ENCODE measurements at regions not wholly inside any gene's neighbourhood (a gene's known extent, or its start where the extent isn't known, plus 50 kb on each side); places are given as distances from the start of the nearest gene placed in this dataset.

DNA sequence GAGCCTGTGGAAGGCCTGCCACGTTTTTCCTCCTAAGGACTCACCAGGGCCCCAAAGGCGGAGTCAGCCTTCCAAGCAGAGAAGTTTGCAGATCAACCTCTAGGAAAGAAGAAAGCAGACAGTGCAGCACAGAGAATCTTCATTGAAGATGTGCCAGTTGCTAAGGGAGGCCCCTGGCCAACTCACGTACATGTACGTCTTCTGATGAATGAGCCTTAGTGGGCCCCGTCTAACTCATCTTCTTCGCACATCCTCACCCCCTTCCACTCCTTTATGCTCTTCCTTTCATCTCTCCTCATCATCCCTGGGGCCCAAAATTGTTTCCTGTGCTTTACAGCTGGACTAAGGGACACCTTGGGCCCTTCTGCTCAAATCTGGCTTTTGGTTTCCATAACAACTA is 703.0 kb upstream of the TBX3 start:
- DNase-seq = peak in 1 of 3 donors; percentile 33

DNA sequence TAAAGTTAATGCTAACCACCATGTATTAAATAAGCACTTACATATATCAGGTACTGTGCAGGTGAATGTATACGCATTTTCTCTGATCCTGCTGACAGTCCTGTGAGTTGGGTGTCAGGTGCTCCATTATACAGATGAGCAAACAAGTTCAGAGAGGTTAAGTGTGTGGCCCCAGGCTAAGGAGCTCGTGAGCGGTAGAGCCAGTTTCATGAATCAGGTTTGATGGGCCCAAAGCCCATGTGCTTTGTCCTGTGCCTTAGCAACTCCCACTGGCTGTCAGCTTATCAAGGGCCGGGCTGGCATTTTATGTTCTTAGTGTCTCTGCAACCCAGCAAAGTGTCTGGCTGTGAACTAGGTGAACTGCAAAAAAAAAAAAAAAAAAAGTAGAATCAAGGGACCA is 701.2 kb upstream of the TBX3 start:
- no peak for DNase-seq
- H3K9ac ChIP-seq (ENCODE audit: insufficient read depth in 1 of 2, low read length in 2 of 2) = no peak overlapping the region
- no peaks in the 10 kb centered on the region for H3K27me3 ChIP-seq (ENCODE audit: control insufficient read depth in 3 of 3, insufficient read depth in 3 of 3, low read length in 2 of 3)
- no peak overlapping the region for H3K27ac ChIP-seq (ENCODE audit: low read depth in 1 of 2, low read length in 1 of 2)
- H3K9me3 ChIP-seq (ENCODE audit: control insufficient read depth in 4 of 4, insufficient read depth in 3 of 4, low read length in 3 of 4) = peaks cover 0 to 3% (median 0%) of the 10 kb centered on the region in 4 donors
- WGBS, 2 donors = 91 to 92% methylated on average over 4 of the region's 4 CpGs
- H3K36me3 ChIP-seq (ENCODE audit: control insufficient read depth in 4 of 4, insufficient read depth in 4 of 4, low read length in 4 of 4) = no peaks in the 10 kb centered on the region
- TF ChIP-seq, protein P1, sequence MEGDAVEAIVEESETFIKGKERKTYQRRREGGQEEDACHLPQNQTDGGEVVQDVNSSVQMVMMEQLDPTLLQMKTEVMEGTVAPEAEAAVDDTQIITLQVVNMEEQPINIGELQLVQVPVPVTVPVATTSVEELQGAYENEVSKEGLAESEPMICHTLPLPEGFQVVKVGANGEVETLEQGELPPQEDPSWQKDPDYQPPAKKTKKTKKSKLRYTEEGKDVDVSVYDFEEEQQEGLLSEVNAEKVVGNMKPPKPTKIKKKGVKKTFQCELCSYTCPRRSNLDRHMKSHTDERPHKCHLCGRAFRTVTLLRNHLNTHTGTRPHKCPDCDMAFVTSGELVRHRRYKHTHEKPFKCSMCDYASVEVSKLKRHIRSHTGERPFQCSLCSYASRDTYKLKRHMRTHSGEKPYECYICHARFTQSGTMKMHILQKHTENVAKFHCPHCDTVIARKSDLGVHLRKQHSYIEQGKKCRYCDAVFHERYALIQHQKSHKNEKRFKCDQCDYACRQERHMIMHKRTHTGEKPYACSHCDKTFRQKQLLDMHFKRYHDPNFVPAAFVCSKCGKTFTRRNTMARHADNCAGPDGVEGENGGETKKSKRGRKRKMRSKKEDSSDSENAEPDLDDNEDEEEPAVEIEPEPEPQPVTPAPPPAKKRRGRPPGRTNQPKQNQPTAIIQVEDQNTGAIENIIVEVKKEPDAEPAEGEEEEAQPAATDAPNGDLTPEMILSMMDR (IDR thresholded peaks at IDR 0.05; ENCODE audit: control extremely low read depth, extremely low read depth) = no peak
- no peak for ATAC-seq (ENCODE audit: insufficient read depth, low FRiP score)
- no peaks in the 10 kb centered on the region for H3K4me1 ChIP-seq (ENCODE audit: control insufficient read depth in 5 of 5, insufficient read depth in 5 of 5, low read length in 5 of 5)
- H3K4me3 ChIP-seq = no peak overlapping the region

More for the DNA sequence above, 703.0 kb upstream of the TBX3 start:
- H3K27me3 ChIP-seq (ENCODE audit: control insufficient read depth in 3 of 3, insufficient read depth in 3 of 3, low read length in 2 of 3) = no peaks in the 10 kb centered on the region
- H3K9me3 ChIP-seq (ENCODE audit: control insufficient read depth in 4 of 4, insufficient read depth in 3 of 4, low read length in 3 of 4) = peaks cover 0 to 3% (median 0%) of the 10 kb centered on the region in 4 donors
- WGBS, 2 donors = 91 to 92% methylated on average over 6 of the region's 6 CpGs
- no peak overlapping the region for H3K9ac ChIP-seq (ENCODE audit: insufficient read depth in 1 of 2, low read length in 2 of 2)
- H3K36me3 ChIP-seq (ENCODE audit: control insufficient read depth in 4 of 4, insufficient read depth in 4 of 4, low read length in 4 of 4) = no peaks in the 10 kb centered on the region
- no peak overlapping the region for H3K27ac ChIP-seq (ENCODE audit: low read depth in 1 of 2, low read length in 1 of 2)
- no peak overlapping the region for H3K4me3 ChIP-seq
- TF ChIP-seq, protein P1 (IDR thresholded peaks at IDR 0.05; ENCODE audit: control extremely low read depth, extremely low read depth) = no peak
- no peaks in the 10 kb centered on the region for H3K4me1 ChIP-seq (ENCODE audit: control insufficient read depth in 5 of 5, insufficient read depth in 5 of 5, low read length in 5 of 5)
- no peak for ATAC-seq (ENCODE audit: insufficient read depth, low FRiP score)

DNA sequence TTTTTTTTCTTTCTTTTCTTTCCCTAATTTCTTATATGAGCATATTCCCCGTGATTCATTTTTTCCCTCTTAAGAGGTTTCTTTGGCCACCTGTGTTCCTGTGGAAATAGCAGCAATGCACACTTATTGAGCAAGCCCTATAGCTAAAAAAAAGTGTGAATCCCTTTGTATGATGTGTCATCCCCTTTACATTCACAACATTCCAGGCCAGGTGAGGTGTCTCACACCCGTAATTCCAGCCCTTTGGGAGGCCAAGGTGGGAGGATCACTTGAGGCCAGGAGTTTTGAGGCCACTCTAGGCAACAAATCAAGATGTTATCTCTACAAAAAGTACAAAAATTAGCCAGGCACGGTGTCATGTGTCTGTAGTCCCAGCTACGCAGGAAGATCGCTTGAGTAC is 700.4 kb upstream of the TBX3 start:
- ATAC-seq (ENCODE audit: insufficient read depth, low FRiP score) = no peak
- TF ChIP-seq, protein P1 (IDR thresholded peaks at IDR 0.05; ENCODE audit: control extremely low read depth, extremely low read depth) = no peak
- Histone ChIP-seq H3K4me3 (no peak overlapping the region), H3K9ac (ENCODE audit: insufficient read depth in 1 of 2, low read length in 2 of 2) (no peak overlapping the region), H3K27ac (ENCODE audit: low read depth in 1 of 2, low read length in 1 of 2) (no peak overlapping the region), H3K4me1 (ENCODE audit: control insufficient read depth in 5 of 5, insufficient read depth in 5 of 5, low read length in 5 of 5) (no peaks in the 10 kb centered on the region), H3K36me3 (ENCODE audit: control insufficient read depth in 4 of 4, insufficient read depth in 4 of 4, low read length in 4 of 4) (no peaks in the 10 kb centered on the region), H3K27me3 (ENCODE audit: control insufficient read depth in 3 of 3, insufficient read depth in 3 of 3, low read length in 2 of 3) (no peaks in the 10 kb centered on the region), H3K9me3 (ENCODE audit: control insufficient read depth in 4 of 4, insufficient read depth in 3 of 4, low read length in 3 of 4) (peaks cover 0 to 3% (median 0%) of the 10 kb centered on the region in 4 donors)
- WGBS, 2 donors = 94 to 96% methylated on average over 5 of the region's 5 CpGs
- DNase-seq = no peak

DNA sequence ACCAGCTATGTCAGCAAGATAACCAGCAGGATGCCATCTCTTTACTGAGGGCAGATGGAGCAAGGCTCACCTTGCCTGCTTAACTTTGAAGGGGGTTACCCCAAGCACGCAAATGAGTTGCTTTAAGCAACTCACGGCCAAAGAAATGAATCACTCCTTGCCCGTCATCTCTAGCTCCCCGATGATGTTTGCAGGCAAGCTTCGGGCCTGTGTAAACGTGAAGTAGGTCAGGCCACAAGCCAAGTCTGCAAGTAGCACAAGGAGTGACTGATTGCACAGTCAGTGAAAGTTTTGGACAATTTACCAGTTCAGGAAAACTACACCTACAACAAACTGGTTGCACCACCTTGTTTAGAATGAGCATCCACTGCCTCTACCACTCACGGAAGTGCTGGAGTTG is 699.7 kb upstream of the TBX3 start:
- Histone ChIP-seq H3K4me1 (ENCODE audit: control insufficient read depth in 5 of 5, insufficient read depth in 5 of 5, low read length in 5 of 5) (no peaks in the 10 kb centered on the region), H3K9me3 (ENCODE audit: control insufficient read depth in 4 of 4, insufficient read depth in 3 of 4, low read length in 3 of 4) (peaks cover 0 to 3% (median 0%) of the 10 kb centered on the region in 4 donors), H3K4me3 (no peak overlapping the region), H3K9ac (ENCODE audit: insufficient read depth in 1 of 2, low read length in 2 of 2) (no peak overlapping the region), H3K27me3 (ENCODE audit: control insufficient read depth in 3 of 3, insufficient read depth in 3 of 3, low read length in 2 of 3) (no peaks in the 10 kb centered on the region), H3K36me3 (ENCODE audit: control insufficient read depth in 4 of 4, insufficient read depth in 4 of 4, low read length in 4 of 4) (no peaks in the 10 kb centered on the region), H3K27ac (ENCODE audit: low read depth in 1 of 2, low read length in 1 of 2) (no peak overlapping the region)
- TF ChIP-seq, protein P1 (IDR thresholded peaks at IDR 0.05; ENCODE audit: control extremely low read depth, extremely low read depth) = no peak
- ATAC-seq (ENCODE audit: insufficient read depth, low FRiP score) (peak; percentile 41), DNase-seq (peak in 1 of 3 donors; percentile 54)
- 62 to 85% methylated on average over 7 of the region's 7 CpGs for WGBS, 2 donors
